GM18861 (cell line): ENCODE measurements at regions not wholly inside any gene's neighbourhood (a gene's known extent, or its start where the extent isn't known, plus 50 kb on each side); places are given as distances from the start of the nearest gene placed in this dataset.

Experiments
- ATAC-seq: cut with Tn5 transposase; IDR thresholded peaks from one replicate; pipeline ENCODE4 v1.9.1; 2021; ENCODE audit not compliant: unreplicated experiment

- no peak for ATAC-seq
These were observed 290.1 kb downstream of the BUD13 start for GRCh38 chr11:116482716-116483115.

- no peak for ATAC-seq
These were observed 291.6 kb downstream of the BUD13 start for GRCh38 chr11:116481126-116481675.

GRCh38 chr11:116478669-116479668, 293.8 kb downstream of the BUD13 start:
- no peak for ATAC-seq

- no peak for ATAC-seq
These were observed 294.6 kb downstream of the BUD13 start for GRCh38 chr11:116478205-116478604.

- no peak for ATAC-seq
These were observed 298.9 kb downstream of the BUD13 start for GRCh38 chr11:116473790-116474346.

- ATAC-seq = no peak
These were observed 299.5 kb downstream of the BUD13 start for GRCh38 chr11:116473206-116473769.

GRCh38 chr11:116472651-116473050, 300.1 kb downstream of the BUD13 start:
- ATAC-seq = no peak

GRCh38 chr11:116471608-116472256, 301.1 kb downstream of the BUD13 start:
- ATAC-seq = no peak

GRCh38 chr11:116468699-116469098, 304.1 kb downstream of the BUD13 start:
- no peak for ATAC-seq

GRCh38 chr11:116467823-116468222, 305.0 kb downstream of the BUD13 start:
- ATAC-seq = no peak

- ATAC-seq = no peak
These were observed 306.0 kb downstream of the BUD13 start for GRCh38 chr11:116466801-116467200.

- ATAC-seq = no peak
These were observed 306.6 kb downstream of the BUD13 start for GRCh38 chr11:116466191-116466590.

- ATAC-seq = no peak
These were observed 307.7 kb downstream of the BUD13 start for GRCh38 chr11:116465056-116465455.

- ATAC-seq = no peak
These were observed 311.0 kb downstream of the BUD13 start for GRCh38 chr11:116461789-116462188.

- ATAC-seq = no peak
These were observed 312.4 kb downstream of the BUD13 start for GRCh38 chr11:116460156-116460920.

- no peak for ATAC-seq
These were observed 313.4 kb downstream of the BUD13 start for GRCh38 chr11:116459185-116460045.

GRCh38 chr11:116458546-116458945, 314.2 kb downstream of the BUD13 start:
- ATAC-seq = no peak

- no peak for ATAC-seq
These were observed 315.3 kb downstream of the BUD13 start for GRCh38 chr11:116457336-116458007.

GRCh38 chr11:116454951-116455350, 317.8 kb downstream of the BUD13 start:
- no peak for ATAC-seq
